Cerebellar cortex (tissue), 1 donor: ENCODE measurements at regions not wholly inside any gene's neighbourhood (a gene's known extent, or its start where the extent isn't known, plus 50 kb on each side); places are given as distances from the start of the nearest gene placed in this dataset.
A peak's percentile ranks its signal among the peaks of the same experiment; 100 is the strongest.
"Not testable (repeated sequence)": the region's sequence is repeated elsewhere in the genome, so short reads cannot be mapped to it uniquely, and the experiment has no call there.

Experiments used
- DNase-seq: peaks from one replicate; pipeline ENCODE4 v3.0.0-alpha.2; 2015; ENCODE audit warnings: low spot score

GRCh38 chr19:34871911-34872310 is 54.8 kb upstream of the ZNF30 start:
- not testable (repeated sequence) for DNase-seq

- no peak for DNase-seq
Measured at GRCh38 chr19:34867631-34868030, 59.1 kb upstream of the ZNF30 start.

- DNase-seq, result not testable (repeated sequence)
Measured at GRCh38 chr19:34865225-34865624, 61.5 kb upstream of the ZNF30 start.

GRCh38 chr19:34859823-34860736 is 66.6 kb upstream of the ZNF30 start:
- not testable (repeated sequence) for DNase-seq

- DNase-seq, result not testable (repeated sequence)
Measured at GRCh38 chr19:34859325-34859724, 67.4 kb upstream of the ZNF30 start.

- DNase-seq, result no peak
Measured at GRCh38 chr19:34856052-34856451, 70.7 kb upstream of the ZNF30 start.

- no peak for DNase-seq
Measured at GRCh38 chr19:34853369-34853768, 73.3 kb upstream of the ZNF30 start.

GRCh38 chr19:34852669-34853068 is 74.0 kb upstream of the ZNF30 start:
- DNase-seq, result no peak

GRCh38 chr19:34851277-34851804 is 75.4 kb upstream of the ZNF30 start:
- no peak for DNase-seq

- no peak for DNase-seq
Measured at GRCh38 chr19:34847393-34847792, 74.4 kb upstream of the ZNF599 start.

- no peak for DNase-seq
Measured at GRCh38 chr19:34844277-34844676, 71.3 kb upstream of the ZNF599 start.

- no peak for DNase-seq
Measured at GRCh38 chr19:34841780-34842179, 68.8 kb upstream of the ZNF599 start.

GRCh38 chr19:34838753-34839431 is 65.9 kb upstream of the ZNF599 start:
- no peak for DNase-seq

- peak; percentile 2 for DNase-seq
Measured at GRCh38 chr19:34838248-34838647, 65.2 kb upstream of the ZNF599 start.

GRCh38 chr19:34837262-34837661 is 64.2 kb upstream of the ZNF599 start:
- DNase-seq, result no peak

- no peak for DNase-seq
Measured at GRCh38 chr19:34835631-34836351, 62.8 kb upstream of the ZNF599 start.

- no peak for DNase-seq
Measured at GRCh38 chr19:34834472-34835061, 61.6 kb upstream of the ZNF599 start.

GRCh38 chr19:34832581-34833112 is 59.6 kb upstream of the ZNF599 start:
- DNase-seq, result no peak

GRCh38 chr19:34831714-34832113 is 58.7 kb upstream of the ZNF599 start:
- DNase-seq, result no peak

GRCh38 chr19:34828156-34828555 is 55.1 kb upstream of the ZNF599 start:
- DNase-seq, result no peak

- no peak for DNase-seq
Measured at GRCh38 chr19:34825212-34825611, 52.2 kb upstream of the ZNF599 start.

- DNase-seq, result no peak
Measured at GRCh38 chr19:34824686-34825085, 51.7 kb upstream of the ZNF599 start.
